HL-60 (cell line): ENCODE measurements at regions not wholly inside any gene's neighbourhood (a gene's known extent, or its start where the extent isn't known, plus 50 kb on each side); places are given as distances from the start of the nearest gene placed in this dataset.

Source experiments
- CTCF ChIP-seq: IDR thresholded peaks from one replicate; pipeline ENCODE4 v1.5.1; 2011; ENCODE audit warnings: low read length, control low read depth, inconsistent platforms; ENCODE audit not compliant: insufficient read depth
- GABPA ChIP-seq: IDR thresholded peaks from 2 replicates; pipeline ENCODE4 v1.6.1; 2012; ENCODE audit warnings: low read depth
- POLR2AphosphoS5 ChIP-seq: IDR thresholded peaks from 2 replicates; pipeline ENCODE4 v1.6.1; 2012; ENCODE audit warnings: low read depth
- SPI1 ChIP-seq: IDR thresholded peaks from 2 replicates; pipeline ENCODE4 v1.6.1; 2012; ENCODE audit warnings: low read depth, mild to moderate bottlenecking, borderline replicate concordance
- TF ChIP-seq, protein P1 (sequence below): IDR thresholded peaks from 2 replicates; pipeline ENCODE4 v1.6.1; 2012; ENCODE audit warnings: low read depth; ENCODE audit not compliant: insufficient replicate concordance

DNA sequence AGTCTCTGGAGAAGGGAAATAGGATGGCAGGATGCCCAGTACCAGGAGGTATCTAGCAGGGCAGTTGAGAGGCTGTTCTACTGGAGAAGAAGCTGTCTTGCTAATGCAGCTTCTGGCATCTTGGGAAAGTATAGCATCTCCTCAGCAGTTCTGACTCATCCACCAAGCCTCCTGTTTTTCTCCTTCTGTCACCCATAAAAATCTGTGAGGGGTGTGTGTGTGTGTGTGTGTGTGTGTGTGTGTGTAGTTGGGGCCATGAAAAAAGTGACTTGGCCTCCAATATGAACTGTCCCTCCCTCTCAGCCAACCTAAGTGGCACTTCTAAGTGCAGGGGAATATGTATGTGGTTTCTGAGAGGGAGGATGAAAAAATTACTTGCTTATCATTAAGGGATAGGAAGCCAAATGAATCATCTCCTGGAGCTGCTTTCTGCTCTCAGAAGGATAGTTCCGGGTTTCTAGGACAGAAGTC is 83.9 kb downstream of the CBLN2 start:
- TF ChIP-seq, protein P1, sequence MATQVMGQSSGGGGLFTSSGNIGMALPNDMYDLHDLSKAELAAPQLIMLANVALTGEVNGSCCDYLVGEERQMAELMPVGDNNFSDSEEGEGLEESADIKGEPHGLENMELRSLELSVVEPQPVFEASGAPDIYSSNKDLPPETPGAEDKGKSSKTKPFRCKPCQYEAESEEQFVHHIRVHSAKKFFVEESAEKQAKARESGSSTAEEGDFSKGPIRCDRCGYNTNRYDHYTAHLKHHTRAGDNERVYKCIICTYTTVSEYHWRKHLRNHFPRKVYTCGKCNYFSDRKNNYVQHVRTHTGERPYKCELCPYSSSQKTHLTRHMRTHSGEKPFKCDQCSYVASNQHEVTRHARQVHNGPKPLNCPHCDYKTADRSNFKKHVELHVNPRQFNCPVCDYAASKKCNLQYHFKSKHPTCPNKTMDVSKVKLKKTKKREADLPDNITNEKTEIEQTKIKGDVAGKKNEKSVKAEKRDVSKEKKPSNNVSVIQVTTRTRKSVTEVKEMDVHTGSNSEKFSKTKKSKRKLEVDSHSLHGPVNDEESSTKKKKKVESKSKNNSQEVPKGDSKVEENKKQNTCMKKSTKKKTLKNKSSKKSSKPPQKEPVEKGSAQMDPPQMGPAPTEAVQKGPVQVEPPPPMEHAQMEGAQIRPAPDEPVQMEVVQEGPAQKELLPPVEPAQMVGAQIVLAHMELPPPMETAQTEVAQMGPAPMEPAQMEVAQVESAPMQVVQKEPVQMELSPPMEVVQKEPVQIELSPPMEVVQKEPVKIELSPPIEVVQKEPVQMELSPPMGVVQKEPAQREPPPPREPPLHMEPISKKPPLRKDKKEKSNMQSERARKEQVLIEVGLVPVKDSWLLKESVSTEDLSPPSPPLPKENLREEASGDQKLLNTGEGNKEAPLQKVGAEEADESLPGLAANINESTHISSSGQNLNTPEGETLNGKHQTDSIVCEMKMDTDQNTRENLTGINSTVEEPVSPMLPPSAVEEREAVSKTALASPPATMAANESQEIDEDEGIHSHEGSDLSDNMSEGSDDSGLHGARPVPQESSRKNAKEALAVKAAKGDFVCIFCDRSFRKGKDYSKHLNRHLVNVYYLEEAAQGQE: no peak
- TF ChIP-seq CTCF: no peak
- no peak for TF ChIP-seq POLR2AphosphoS5
- no peak for TF ChIP-seq GABPA
- TF ChIP-seq SPI1: no peak
